ENCODE measurements at regions not wholly inside any gene's neighbourhood (a gene's known extent, or its start where the extent isn't known, plus 50 kb on each side); places are given as distances from the start of the nearest gene placed in this dataset.

DNA sequence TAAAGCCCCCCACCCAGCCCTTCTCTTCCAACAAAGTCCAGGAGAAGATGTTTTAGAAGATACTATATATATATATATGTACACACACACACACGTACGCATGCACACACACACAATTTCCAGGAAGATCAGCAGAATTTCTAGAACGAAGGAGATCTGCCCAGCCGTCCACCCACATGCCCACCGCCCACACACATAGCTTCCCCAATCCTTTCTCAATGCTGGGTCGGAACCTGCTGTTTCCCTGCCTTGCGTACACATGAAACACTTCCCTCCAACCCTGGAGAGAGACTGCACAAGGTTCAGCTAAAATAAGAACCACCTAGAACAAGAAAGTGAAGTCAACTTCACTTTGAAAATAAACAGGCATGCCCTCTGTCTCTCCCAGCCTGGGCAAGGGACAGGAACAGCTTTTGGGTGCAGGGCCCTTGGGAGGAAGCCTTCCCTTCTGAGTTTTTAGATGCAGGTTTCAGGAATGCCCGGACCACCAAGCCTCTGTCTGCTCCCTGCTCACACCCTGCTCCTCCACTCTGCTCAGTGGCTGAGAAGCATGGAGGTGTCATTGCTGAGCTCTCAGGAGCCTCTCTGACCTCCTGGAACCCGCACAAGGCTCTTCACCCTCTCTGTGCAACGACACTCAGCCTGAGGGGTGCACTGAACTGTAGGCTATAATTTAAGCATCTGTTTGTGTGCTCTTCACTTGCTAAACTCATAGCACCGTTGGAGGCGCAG lies 149.4 kb downstream of the C5orf15 start:
- H3K23me2 ChIP-seq (ENCODE audit: insufficient read length, low read depth, low read length, poor library complexity, severe bottlenecking): no peaks in the 10 kb centered on the region
- Mint-ChIP-seq H3K4me1 (peaks cover 5 to 7% of the 10 kb centered on the region in 2 experiments), H3K27me3 (ENCODE audit: low read depth) (peaks cover 28% of the 10 kb centered on the region), H3K27ac (peak overlapping the region in 2 of 3 experiments; percentile 30 to 58; a peak in 1 of 7 replicates), H3K36me3 (ENCODE audit: insufficient read depth in 1 of 3, low read depth in 3 of 3) (no peaks in the 10 kb centered on the region), H3K9me3 (no peaks in the 10 kb centered on the region), H3K4me3 (no peak overlapping the region)
- no peak overlapping the region for H3K18ac ChIP-seq (ENCODE audit: insufficient read length, low read depth, low read length)
- no peak overlapping the region for H2BK12ac ChIP-seq (ENCODE audit: insufficient read length, low read depth, low read length)
- H4K91ac ChIP-seq (ENCODE audit: insufficient read length, low read depth, low read length): no peak overlapping the region
- no peak overlapping the region for H2BK20ac ChIP-seq (ENCODE audit: low read depth, low read length, poor library complexity, severe bottlenecking)
- H3T11ph ChIP-seq (ENCODE audit: low read length): no peak overlapping the region
- DNase-seq: no peak
- TF ChIP-seq, protein P1, sequence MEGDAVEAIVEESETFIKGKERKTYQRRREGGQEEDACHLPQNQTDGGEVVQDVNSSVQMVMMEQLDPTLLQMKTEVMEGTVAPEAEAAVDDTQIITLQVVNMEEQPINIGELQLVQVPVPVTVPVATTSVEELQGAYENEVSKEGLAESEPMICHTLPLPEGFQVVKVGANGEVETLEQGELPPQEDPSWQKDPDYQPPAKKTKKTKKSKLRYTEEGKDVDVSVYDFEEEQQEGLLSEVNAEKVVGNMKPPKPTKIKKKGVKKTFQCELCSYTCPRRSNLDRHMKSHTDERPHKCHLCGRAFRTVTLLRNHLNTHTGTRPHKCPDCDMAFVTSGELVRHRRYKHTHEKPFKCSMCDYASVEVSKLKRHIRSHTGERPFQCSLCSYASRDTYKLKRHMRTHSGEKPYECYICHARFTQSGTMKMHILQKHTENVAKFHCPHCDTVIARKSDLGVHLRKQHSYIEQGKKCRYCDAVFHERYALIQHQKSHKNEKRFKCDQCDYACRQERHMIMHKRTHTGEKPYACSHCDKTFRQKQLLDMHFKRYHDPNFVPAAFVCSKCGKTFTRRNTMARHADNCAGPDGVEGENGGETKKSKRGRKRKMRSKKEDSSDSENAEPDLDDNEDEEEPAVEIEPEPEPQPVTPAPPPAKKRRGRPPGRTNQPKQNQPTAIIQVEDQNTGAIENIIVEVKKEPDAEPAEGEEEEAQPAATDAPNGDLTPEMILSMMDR (conservative IDR thresholded peaks at IDR 0.05): no peak
- no peak overlapping the region for H4K8ac ChIP-seq (replicated peaks; ENCODE audit: insufficient read length, low read depth, low read length)
- no peaks in the 10 kb centered on the region for H3K79me1 ChIP-seq (ENCODE audit: insufficient read depth, low read depth, low read length, poor library complexity, severe bottlenecking)
- H3K79me2 ChIP-seq (ENCODE audit: insufficient read depth, low read length): no peaks in the 10 kb centered on the region
- H2AK5ac ChIP-seq (ENCODE audit: insufficient read length, low read length): no peak overlapping the region
- no peaks in the 10 kb centered on the region for H3K4me1 ChIP-seq (ENCODE audit: insufficient read depth, low read length)
- no peak overlapping the region for H3K56ac ChIP-seq (ENCODE audit: insufficient read length, low read depth, low read length)
- H2BK5ac ChIP-seq (ENCODE audit: insufficient read length, low read length): no peak overlapping the region
- no peaks in the 10 kb centered on the region for H3K9me3 ChIP-seq (ENCODE audit: control insufficient read depth, low read depth, low read length)
- H3K9ac ChIP-seq (ENCODE audit: extremely low read depth, insufficient read length, low read length): no peak overlapping the region
- H4K20me1 ChIP-seq (ENCODE audit: control insufficient read depth, insufficient read depth, insufficient read length): no peaks in the 10 kb centered on the region
- H3K27me3 ChIP-seq (ENCODE audit: insufficient read depth, low read length): no peaks in the 10 kb centered on the region
- WGBS (ENCODE audit: extremely low coverage, insufficient read length, low lambda C conversion rate): no CpG with 5 or more reads among the region's 12 CpGs
- H3K23ac ChIP-seq (ENCODE audit: insufficient read length, low read depth, low read length): no peak overlapping the region
- H3K4me2 ChIP-seq (ENCODE audit: insufficient read depth, insufficient read length, low read length): no peak overlapping the region
- H3K27ac ChIP-seq (ENCODE audit: insufficient read length, low read depth, low read length): no peak overlapping the region
- no peak overlapping the region for H3K14ac ChIP-seq (ENCODE audit: insufficient read depth, low read length)
- H3K4ac ChIP-seq (ENCODE audit: low read depth, low read length): no peak overlapping the region
- H4K5ac ChIP-seq (ENCODE audit: insufficient read length, low read depth, low read length): no peak overlapping the region
- H2AFZ ChIP-seq (ENCODE audit: low read length): no peak overlapping the region
- H2BK120ac ChIP-seq (ENCODE audit: low read depth, low read length, poor library complexity, severe bottlenecking): no peak overlapping the region
- H2BK15ac ChIP-seq (ENCODE audit: low read depth, low read length): no peak overlapping the region
